ENCODE measurements at regions not wholly inside any gene's neighbourhood (a gene's known extent, or its start where the extent isn't known, plus 50 kb on each side); places are given as distances from the start of the nearest gene placed in this dataset.

DNA sequence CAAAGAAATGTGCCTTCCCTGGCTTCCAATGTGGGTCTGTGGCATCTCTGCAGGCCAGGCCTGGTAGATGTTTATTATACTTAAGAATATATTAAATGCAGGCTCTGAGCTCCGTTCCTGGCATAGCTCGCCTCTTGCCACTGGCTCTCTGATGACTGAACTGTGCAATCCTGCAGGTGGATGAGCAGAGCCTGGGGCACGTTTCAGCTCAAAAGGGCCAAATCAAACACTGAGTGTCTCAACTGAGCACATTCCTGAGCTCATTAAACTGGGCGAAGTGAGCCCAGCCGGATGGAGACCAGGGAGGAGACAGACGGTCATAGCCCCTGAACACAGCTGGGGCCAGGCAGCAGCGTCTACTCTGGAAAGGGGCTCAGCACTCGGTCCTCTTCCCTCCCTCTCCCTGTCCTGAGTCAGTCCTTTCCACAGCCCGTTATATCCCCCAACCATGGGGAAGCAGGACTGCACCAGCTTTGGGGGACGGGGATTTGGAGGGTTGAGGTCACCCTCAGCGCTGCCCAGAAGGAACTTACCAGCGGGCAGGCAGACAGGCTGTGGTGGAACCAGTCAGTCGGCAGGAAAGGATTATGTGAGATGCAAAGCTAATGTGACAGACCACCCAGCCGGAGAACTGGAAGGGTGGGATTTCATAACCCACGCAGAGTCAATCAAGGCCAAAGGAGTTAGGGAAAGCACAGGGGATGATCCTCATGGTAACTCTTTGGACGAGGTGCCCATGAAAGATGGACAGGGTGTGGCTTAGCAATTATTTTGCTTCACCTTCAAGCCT, 77.4 kb upstream of the ANKRD34C start:
- no peaks in the 10 kb centered on the region; the same call in none of the 2 replicates for H4K20me1 ChIP-seq (replicated peaks; ENCODE audit: control insufficient read depth, insufficient read depth, low read length)
- peaks cover 2 to 4% of the 10 kb centered on the region in 2 experiments; a peak in 1 of 5 replicates for H3K4me1 ChIP-seq (replicated peaks in 1 of 2; ENCODE audit: control insufficient read depth in 2 of 2, insufficient read depth in 2 of 2, low read length in 2 of 2)
- intact Hi-C loops (cut with micrococcal nuclease), result no loop called here
- CTCF ChIA-PET (ENCODE audit: low intra/inter-chr PET ratio), result no interaction called here
- peaks cover 9 to 29% of the 10 kb centered on the region in 2 experiments; a peak in 4 of 5 replicates for H3K27me3 ChIP-seq (ENCODE audit: control insufficient read depth in 2 of 2, insufficient read depth in 2 of 2, low read length in 2 of 2)
- POLR2A ChIA-PET, result interaction anchor here (0.6 to 1.0 kb wide), 2 partner anchors 48 to 132 kb away, joined by 3 read pairs; no protein-coding TSS in a partner anchor
- H3K4me2 ChIP-seq (ENCODE audit: insufficient read depth, low read length), result no peak overlapping the region
- ATAC-seq, result no peak
- no peak overlapping the region for H2AFZ ChIP-seq (ENCODE audit: low read depth, low read length)
- DNase-seq (ENCODE audit: extremely low read depth in 1 of 4, low spot score in 3 of 4), result no peak
- H3K9me3 ChIP-seq (replicated peaks; ENCODE audit: control insufficient read depth, insufficient read depth, low read depth, low read length), result no peaks in the 10 kb centered on the region
- in situ Hi-C loops (cut with MboI), result no loop called here
- TF ChIP-seq NFE2 (IDR thresholded peaks at IDR 0.05; ENCODE audit: low read depth) (no peak), MCM5 (IDR thresholded peaks at IDR 0.05; ENCODE audit: low read depth) (no peak), ZNF696 (CRISPR knock-in tag; conservative IDR thresholded peaks at IDR 0.05) (no peak), PRPF4 (IDR thresholded peaks at IDR 0.05; ENCODE audit: insufficient read depth, low read depth, low read length, poor library complexity, severe bottlenecking) (no peak), CREB5 (CRISPR knock-in tag; IDR thresholded peaks at IDR 0.05) (no peak), ZNF76 (CRISPR knock-in tag; IDR thresholded peaks at IDR 0.05; ENCODE audit: borderline replicate concordance) (no peak)
- TF ChIP-seq, protein P1, sequence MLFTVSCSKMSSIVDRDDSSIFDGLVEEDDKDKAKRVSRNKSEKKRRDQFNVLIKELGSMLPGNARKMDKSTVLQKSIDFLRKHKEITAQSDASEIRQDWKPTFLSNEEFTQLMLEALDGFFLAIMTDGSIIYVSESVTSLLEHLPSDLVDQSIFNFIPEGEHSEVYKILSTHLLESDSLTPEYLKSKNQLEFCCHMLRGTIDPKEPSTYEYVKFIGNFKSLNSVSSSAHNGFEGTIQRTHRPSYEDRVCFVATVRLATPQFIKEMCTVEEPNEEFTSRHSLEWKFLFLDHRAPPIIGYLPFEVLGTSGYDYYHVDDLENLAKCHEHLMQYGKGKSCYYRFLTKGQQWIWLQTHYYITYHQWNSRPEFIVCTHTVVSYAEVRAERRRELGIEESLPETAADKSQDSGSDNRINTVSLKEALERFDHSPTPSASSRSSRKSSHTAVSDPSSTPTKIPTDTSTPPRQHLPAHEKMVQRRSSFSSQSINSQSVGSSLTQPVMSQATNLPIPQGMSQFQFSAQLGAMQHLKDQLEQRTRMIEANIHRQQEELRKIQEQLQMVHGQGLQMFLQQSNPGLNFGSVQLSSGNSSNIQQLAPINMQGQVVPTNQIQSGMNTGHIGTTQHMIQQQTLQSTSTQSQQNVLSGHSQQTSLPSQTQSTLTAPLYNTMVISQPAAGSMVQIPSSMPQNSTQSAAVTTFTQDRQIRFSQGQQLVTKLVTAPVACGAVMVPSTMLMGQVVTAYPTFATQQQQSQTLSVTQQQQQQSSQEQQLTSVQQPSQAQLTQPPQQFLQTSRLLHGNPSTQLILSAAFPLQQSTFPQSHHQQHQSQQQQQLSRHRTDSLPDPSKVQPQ (CRISPR knock-in tag; IDR thresholded peaks at IDR 0.05; ENCODE audit: borderline replicate concordance), result no peak
- no TSS peak for BruUV-seq (replicated peaks)
- WGBS (ENCODE audit: insufficient coverage, low coverage, missing lambda C conversion rate), result 0% methylated on average over 16 of the region's 16 CpGs
- no peak overlapping the region for H3K9ac ChIP-seq (ENCODE audit: insufficient read depth in 1 of 2, low read depth in 2 of 2, low read length in 2 of 2)
- H3K4me3 ChIP-seq, result no peak overlapping the region
- H3K27ac ChIP-seq (ENCODE audit: extremely low read depth, low read depth, low read length), result no peak overlapping the region
- H3K79me2 ChIP-seq (ENCODE audit: control insufficient read depth, insufficient read depth, low read length), result no peaks in the 10 kb centered on the region
- H3K36me3 ChIP-seq (ENCODE audit: control insufficient read depth, insufficient read depth, low read length), result no peaks in the 10 kb centered on the region
- FAIRE-seq, result no peak
- H3K9me1 ChIP-seq (ENCODE audit: control insufficient read depth, insufficient read depth, low read length), result no peaks in the 10 kb centered on the region
